HEK293 (cell line): ENCODE measurements at regions not wholly inside any gene's neighbourhood (a gene's known extent, or its start where the extent isn't known, plus 50 kb on each side); places are given as distances from the start of the nearest gene placed in this dataset.

Experiments
- ZBTB21 ChIP-seq: fragments of 450-650 bp; formaldehyde crosslinking; IDR thresholded peaks from 2 replicates; pipeline ENCODE4 v1.5.1; 2017; ENCODE audit warnings: missing biosample characterization, missing genetic modification characterization
- ZNF114 ChIP-seq: fragments of 450-650 bp; formaldehyde crosslinking; IDR thresholded peaks from 2 replicates; pipeline ENCODE4 v1.5.0; 2017; ENCODE audit warnings: missing biosample characterization, missing genetic modification characterization
- ZNF121 ChIP-seq: fragments of 450-650 bp; formaldehyde crosslinking; IDR thresholded peaks from 2 replicates; pipeline ENCODE4 v1.5.1; 2016; ENCODE audit warnings: missing biosample characterization, missing genetic modification characterization
- ZNF274 ChIP-seq, 2 experiments: fragments of 200-500 bp in 1 of 2; fragments of 450-650 bp in 1 of 2; sonication (Bioruptor generic) in 1 of 2; formaldehyde crosslinking in 1 of 2; IDR thresholded peaks; 2 replicates each; pipeline versions ENCODE4 v1.5.1 to v1.6.1; 2014 to 2016; ENCODE audit warnings: borderline replicate concordance in 1 of 2, inconsistent platforms in 1 of 2, low read length in 1 of 2, missing biosample characterization in 1 of 2, missing genetic modification characterization in 1 of 2
- ZNF48 ChIP-seq: fragments of 450-650 bp; formaldehyde crosslinking; IDR thresholded peaks from 2 replicates; pipeline ENCODE4 v1.5.1; 2016; ENCODE audit warnings: missing biosample characterization, missing genetic modification characterization
- ZNF561 ChIP-seq: fragments of 450-650 bp; IDR thresholded peaks from 2 replicates; pipeline ENCODE4 v1.5.1; 2018; ENCODE audit warnings: missing biosample characterization, missing genetic modification characterization, borderline replicate concordance
- ZNF747 ChIP-seq: fragments of 450-650 bp; formaldehyde crosslinking; IDR thresholded peaks from 2 replicates; pipeline ENCODE4 v1.5.1; 2016; ENCODE audit warnings: missing biosample characterization, missing genetic modification characterization
- TF ChIP-seq, protein P1 (sequence below): fragments of 450-650 bp; formaldehyde crosslinking; IDR thresholded peaks from 2 replicates; pipeline ENCODE4 v1.5.1; 2016; ENCODE audit warnings: missing biosample characterization, missing genetic modification characterization
- TF ChIP-seq, protein P2 (sequence below): fragments of 450-650 bp; formaldehyde crosslinking; IDR thresholded peaks from 2 replicates; pipeline ENCODE4 v1.5.1; 2016; ENCODE audit warnings: missing biosample characterization, missing genetic modification characterization, low read depth
- TF ChIP-seq, protein P3 (sequence below): fragments of 450-650 bp; formaldehyde crosslinking; IDR thresholded peaks from 2 replicates; pipeline ENCODE4 v1.5.1; 2016; ENCODE audit warnings: missing biosample characterization, missing genetic modification characterization

DNA sequence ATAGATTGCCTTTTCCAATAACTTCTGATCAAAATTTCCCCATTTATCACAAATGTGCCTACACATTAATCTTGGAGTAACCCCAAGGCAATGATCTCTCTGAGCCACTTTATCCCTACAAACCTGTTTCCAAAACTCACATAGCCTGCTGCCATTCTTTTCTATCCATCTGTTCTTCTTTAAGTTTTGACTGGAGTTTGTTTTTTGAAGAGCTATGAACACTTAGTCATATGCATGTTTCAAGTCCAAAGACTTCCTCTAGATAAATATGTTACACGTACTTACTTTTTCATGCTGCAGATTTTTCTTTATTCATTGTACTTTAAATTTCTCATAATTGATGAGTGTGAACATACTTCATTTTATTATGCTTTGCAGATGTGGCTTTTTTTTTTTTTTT, 488.9 kb upstream of the CITED2 start:
- TF ChIP-seq, protein P1, sequence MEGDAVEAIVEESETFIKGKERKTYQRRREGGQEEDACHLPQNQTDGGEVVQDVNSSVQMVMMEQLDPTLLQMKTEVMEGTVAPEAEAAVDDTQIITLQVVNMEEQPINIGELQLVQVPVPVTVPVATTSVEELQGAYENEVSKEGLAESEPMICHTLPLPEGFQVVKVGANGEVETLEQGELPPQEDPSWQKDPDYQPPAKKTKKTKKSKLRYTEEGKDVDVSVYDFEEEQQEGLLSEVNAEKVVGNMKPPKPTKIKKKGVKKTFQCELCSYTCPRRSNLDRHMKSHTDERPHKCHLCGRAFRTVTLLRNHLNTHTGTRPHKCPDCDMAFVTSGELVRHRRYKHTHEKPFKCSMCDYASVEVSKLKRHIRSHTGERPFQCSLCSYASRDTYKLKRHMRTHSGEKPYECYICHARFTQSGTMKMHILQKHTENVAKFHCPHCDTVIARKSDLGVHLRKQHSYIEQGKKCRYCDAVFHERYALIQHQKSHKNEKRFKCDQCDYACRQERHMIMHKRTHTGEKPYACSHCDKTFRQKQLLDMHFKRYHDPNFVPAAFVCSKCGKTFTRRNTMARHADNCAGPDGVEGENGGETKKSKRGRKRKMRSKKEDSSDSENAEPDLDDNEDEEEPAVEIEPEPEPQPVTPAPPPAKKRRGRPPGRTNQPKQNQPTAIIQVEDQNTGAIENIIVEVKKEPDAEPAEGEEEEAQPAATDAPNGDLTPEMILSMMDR (tag by site-specific recombination) = no peak
- no peak for TF ChIP-seq ZNF121 (tag by site-specific recombination)
- no peak for TF ChIP-seq ZNF561 (tag by site-specific recombination)
- no peak for TF ChIP-seq ZBTB21 (tag by site-specific recombination)
- TF ChIP-seq ZNF114 (tag by site-specific recombination) = no peak
- TF ChIP-seq, protein P2, sequence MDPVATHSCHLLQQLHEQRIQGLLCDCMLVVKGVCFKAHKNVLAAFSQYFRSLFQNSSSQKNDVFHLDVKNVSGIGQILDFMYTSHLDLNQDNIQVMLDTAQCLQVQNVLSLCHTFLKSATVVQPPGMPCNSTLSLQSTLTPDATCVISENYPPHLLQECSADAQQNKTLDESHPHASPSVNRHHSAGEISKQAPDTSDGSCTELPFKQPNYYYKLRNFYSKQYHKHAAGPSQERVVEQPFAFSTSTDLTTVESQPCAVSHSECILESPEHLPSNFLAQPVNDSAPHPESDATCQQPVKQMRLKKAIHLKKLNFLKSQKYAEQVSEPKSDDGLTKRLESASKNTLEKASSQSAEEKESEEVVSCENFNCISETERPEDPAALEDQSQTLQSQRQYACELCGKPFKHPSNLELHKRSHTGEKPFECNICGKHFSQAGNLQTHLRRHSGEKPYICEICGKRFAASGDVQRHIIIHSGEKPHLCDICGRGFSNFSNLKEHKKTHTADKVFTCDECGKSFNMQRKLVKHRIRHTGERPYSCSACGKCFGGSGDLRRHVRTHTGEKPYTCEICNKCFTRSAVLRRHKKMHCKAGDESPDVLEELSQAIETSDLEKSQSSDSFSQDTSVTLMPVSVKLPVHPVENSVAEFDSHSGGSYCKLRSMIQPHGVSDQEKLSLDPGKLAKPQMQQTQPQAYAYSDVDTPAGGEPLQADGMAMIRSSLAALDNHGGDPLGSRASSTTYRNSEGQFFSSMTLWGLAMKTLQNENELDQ (tag by site-specific recombination) = no peak
- TF ChIP-seq ZNF48 (tag by site-specific recombination) = no peak
- no peak for TF ChIP-seq ZNF274 (IDR thresholded peaks at IDR 0.05; ENCODE audit: low read length)
- no peak for TF ChIP-seq ZNF274 (tag by site-specific recombination; IDR thresholded peaks at IDR 0.05; ENCODE audit: borderline replicate concordance)
- TF ChIP-seq, protein P3, sequence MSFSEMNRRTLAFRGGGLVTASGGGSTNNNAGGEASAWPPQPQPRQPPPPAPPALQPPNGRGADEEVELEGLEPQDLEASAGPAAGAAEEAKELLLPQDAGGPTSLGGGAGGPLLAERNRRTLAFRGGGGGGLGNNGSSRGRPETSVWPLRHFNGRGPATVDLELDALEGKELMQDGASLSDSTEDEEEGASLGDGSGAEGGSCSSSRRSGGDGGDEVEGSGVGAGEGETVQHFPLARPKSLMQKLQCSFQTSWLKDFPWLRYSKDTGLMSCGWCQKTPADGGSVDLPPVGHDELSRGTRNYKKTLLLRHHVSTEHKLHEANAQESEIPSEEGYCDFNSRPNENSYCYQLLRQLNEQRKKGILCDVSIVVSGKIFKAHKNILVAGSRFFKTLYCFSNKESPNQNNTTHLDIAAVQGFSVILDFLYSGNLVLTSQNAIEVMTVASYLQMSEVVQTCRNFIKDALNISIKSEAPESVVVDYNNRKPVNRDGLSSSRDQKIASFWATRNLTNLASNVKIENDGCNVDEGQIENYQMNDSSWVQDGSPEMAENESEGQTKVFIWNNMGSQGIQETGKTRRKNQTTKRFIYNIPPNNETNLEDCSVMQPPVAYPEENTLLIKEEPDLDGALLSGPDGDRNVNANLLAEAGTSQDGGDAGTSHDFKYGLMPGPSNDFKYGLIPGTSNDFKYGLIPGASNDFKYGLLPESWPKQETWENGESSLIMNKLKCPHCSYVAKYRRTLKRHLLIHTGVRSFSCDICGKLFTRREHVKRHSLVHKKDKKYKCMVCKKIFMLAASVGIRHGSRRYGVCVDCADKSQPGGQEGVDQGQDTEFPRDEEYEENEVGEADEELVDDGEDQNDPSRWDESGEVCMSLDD (tag by site-specific recombination) = no peak
- no peak for TF ChIP-seq ZNF747
